GM18507 (cell line): ENCODE measurements at regions not wholly inside any gene's neighbourhood (a gene's known extent, or its start where the extent isn't known, plus 50 kb on each side); places are given as distances from the start of the nearest gene placed in this dataset.

Experiments
- DNase-seq: peaks from one replicate; pipeline ENCODE4 v3.0.0; 2011; ENCODE audit warnings: low read depth; ENCODE audit not compliant: insufficient read length; ENCODE audit errors: extremely low spot score
- FAIRE-seq: peaks from 2 replicates; lab custom pipeline; 2011; peaks lifted over from hg19 to GRCh38; lab: Jason Lieb, UNC

- no peak for DNase-seq
- FAIRE-seq: no peak
Observed at GRCh38 chr4:125365731-125366130, 51.0 kb downstream of the FAT4 start.

GRCh38 chr4:125368146-125368545 lies 53.4 kb downstream of the FAT4 start:
- FAIRE-seq (no peak), DNase-seq (no peak)

- no peak for FAIRE-seq
- DNase-seq: no peak
Observed at GRCh38 chr4:125368671-125369081, 53.9 kb downstream of the FAT4 start.

- FAIRE-seq: no peak
- no peak for DNase-seq
Observed at GRCh38 chr4:125369098-125369497, 54.3 kb downstream of the FAT4 start.

- no peak for FAIRE-seq
- no peak for DNase-seq
Observed at GRCh38 chr4:125370478-125370877, 55.7 kb downstream of the FAT4 start.

GRCh38 chr4:125382995-125383394 lies 68.2 kb downstream of the FAT4 start:
- FAIRE-seq: no peak

GRCh38 chr4:125387770-125388169 lies 73.0 kb downstream of the FAT4 start:
- FAIRE-seq: no peak
- DNase-seq: no peak

More at GRCh38 chr4:125382995-125383394, 68.2 kb downstream of the FAT4 start:
- no peak for DNase-seq

- FAIRE-seq (no peak), DNase-seq (no peak)
Observed at GRCh38 chr4:125388613-125389012, 73.9 kb downstream of the FAT4 start.

- no peak for DNase-seq
- FAIRE-seq: no peak
Observed at GRCh38 chr4:125389713-125390112, 75.0 kb downstream of the FAT4 start.

GRCh38 chr4:125390126-125390525 lies 75.4 kb downstream of the FAT4 start:
- no peak for FAIRE-seq
- no peak for DNase-seq

- FAIRE-seq: no peak
- DNase-seq: no peak
Observed at GRCh38 chr4:125390727-125391126, 76.0 kb downstream of the FAT4 start.

GRCh38 chr4:125392694-125393093 lies 77.9 kb downstream of the FAT4 start:
- no peak for FAIRE-seq
- DNase-seq: no peak

GRCh38 chr4:125393825-125394224 lies 79.1 kb downstream of the FAT4 start:
- DNase-seq (no peak), FAIRE-seq (no peak)

GRCh38 chr4:125397226-125397625 lies 82.5 kb downstream of the FAT4 start:
- FAIRE-seq: no peak
- no peak for DNase-seq

- no peak for FAIRE-seq
Observed at GRCh38 chr4:125398263-125399002, 83.7 kb downstream of the FAT4 start.

GRCh38 chr4:125400756-125401155 lies 86.0 kb downstream of the FAT4 start:
- DNase-seq: no peak
- FAIRE-seq: no peak

More at GRCh38 chr4:125398263-125399002, 83.7 kb downstream of the FAT4 start:
- no peak for DNase-seq

GRCh38 chr4:125401784-125402183 lies 87.0 kb downstream of the FAT4 start:
- FAIRE-seq (no peak), DNase-seq (no peak)

- FAIRE-seq (no peak), DNase-seq (no peak)
Observed at GRCh38 chr4:125420526-125420925, 105.8 kb downstream of the FAT4 start.

GRCh38 chr4:125421547-125421946 lies 106.8 kb downstream of the FAT4 start:
- no peak for FAIRE-seq
- DNase-seq: no peak

- DNase-seq (no peak), FAIRE-seq (no peak)
Observed at GRCh38 chr4:125423124-125423523, 108.4 kb downstream of the FAT4 start.

- FAIRE-seq (no peak), DNase-seq (no peak)
Observed at GRCh38 chr4:125428832-125429231, 114.1 kb downstream of the FAT4 start.

- DNase-seq: no peak
- FAIRE-seq: no peak
Observed at GRCh38 chr4:125430086-125430485, 115.3 kb downstream of the FAT4 start.
